ENCODE measurements at regions not wholly inside any gene's neighbourhood (a gene's known extent, or its start where the extent isn't known, plus 50 kb on each side); places are given as distances from the start of the nearest gene placed in this dataset.

DNA sequence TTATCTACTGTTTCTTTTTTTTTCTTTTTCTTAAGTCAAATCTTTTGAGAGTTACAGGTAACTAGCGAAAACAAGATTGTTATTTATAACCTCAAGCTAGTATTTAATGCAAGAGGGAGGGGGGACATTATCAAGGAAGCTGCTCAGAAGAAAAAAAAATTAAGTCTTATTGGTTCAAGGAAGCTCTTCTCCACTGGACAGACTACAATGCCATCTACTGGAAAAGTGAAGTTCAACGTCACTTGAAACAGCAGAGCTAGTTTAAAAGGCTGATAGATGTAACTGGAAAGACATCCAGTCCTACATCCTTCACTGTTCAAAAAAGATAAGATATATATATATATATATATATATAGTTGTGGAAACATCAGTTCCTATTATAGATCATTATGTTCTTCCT, 418.0 kb upstream of the PSMD7 start:
- DNase-seq: no peak

DNA sequence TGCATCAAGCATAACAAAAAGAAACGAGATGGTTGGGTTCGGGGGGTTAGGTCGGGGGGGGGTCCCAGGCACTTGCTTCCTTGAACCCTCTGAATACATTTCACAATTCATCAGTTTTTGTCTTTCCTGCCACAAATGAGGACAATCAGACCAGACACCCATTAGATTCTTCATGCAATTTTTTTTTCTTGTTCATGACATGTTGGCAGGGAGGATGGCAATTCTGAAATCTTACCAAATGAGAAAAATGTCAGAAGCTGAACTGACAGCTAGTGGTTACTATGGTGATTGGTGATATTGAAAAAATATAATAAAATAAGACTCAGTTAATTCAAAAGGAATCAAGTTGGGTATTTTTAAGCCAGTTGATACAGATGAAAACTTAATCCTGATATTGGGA, 419.5 kb upstream of the PSMD7 start:
- DNase-seq: no peak

- no peak for DNase-seq
These were observed 420.5 kb upstream of the PSMD7 start for GRCh38 chr16:73875996-73876690.

- no peak for DNase-seq
These were observed 422.3 kb upstream of the PSMD7 start for GRCh38 chr16:73874324-73874723.

- DNase-seq: no peak
These were observed 423.0 kb upstream of the PSMD7 start for GRCh38 chr16:73873643-73874042.

- DNase-seq: no peak
These were observed 423.8 kb upstream of the PSMD7 start for GRCh38 chr16:73872856-73873255.

GRCh38 chr16:73871088-73871733, 425.4 kb upstream of the PSMD7 start:
- DNase-seq: no peak

DNA sequence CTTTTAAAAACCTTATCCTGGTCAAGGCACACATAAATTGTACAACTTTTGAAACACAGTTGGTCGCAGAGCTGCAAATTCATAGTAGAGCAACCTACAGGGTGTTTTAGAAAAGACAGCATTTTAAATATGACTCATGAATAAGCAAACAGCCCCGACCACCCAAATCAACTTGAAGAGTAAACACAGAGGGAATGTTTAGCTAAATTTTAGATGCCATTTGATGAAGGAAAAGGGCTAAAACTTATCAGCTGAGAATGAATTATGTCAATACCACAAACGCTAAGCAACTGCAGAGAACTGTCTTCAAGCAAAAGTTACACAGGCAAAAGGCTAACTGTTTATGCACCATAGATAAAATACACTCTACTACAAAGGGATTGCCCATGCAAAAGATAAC, 427.5 kb upstream of the PSMD7 start:
- DNase-seq: no peak

DNA sequence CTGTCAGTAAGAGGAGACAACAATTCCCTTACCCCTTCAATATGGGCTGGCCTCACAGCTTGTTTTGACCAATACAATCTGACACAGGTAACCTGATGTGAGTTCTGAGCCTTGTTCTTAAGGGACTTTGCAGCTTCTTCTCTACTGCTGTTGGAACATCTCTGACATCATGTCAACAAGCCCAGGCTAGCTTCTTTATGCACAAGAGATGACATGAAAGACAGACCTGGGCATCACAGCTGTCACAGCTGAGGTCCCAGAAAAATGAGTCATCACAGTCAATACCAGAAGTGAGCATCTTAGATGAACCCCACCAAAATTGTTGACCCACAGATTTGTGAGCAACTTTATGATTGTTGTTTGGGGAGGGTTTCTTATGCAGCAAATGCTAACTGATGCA, 431.7 kb upstream of the PSMD7 start:
- no peak for DNase-seq

GRCh38 chr16:73858326-73858725, 438.3 kb upstream of the PSMD7 start:
- DNase-seq: no peak

GRCh38 chr16:73853968-73854367, 442.6 kb upstream of the PSMD7 start:
- no peak for DNase-seq

DNA sequence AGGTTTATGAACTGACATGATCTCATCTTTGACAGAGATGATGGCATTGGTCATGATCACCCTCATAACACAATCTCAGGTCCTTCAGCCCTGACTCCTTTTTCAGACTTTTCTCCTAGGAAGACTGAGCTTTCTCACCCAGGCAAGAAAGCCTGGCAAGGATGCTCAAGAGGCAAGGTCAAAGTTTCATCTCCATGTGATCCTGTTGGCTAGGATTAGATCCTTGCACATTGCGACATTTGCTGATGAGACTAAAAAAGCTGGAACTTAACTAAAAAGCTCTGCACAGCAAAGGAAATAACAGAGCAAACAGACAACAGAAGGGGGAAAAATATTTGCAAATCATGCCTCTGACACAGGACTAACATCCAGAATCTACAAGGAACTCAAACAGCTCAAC, 444.1 kb upstream of the PSMD7 start:
- no peak for DNase-seq

DNA sequence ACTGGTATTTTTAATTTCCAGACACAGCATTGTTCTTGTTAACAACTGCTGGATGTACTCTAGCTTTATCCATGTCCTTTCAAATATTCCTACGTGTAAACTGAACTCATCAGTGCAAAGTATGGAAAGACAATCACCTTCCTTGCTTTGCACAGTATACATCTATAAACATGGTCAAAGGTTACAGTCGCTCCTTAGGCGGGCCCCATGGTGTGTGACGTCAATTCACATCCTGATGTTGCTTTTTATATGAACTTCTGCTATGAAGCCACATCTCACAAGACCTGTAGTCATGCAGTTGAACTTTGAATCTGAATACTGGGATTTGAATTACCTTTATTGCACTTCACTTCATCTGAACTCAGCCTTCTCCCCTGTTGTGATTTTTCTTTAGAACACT, 447.6 kb upstream of the PSMD7 start:
- DNase-seq: no peak

DNA sequence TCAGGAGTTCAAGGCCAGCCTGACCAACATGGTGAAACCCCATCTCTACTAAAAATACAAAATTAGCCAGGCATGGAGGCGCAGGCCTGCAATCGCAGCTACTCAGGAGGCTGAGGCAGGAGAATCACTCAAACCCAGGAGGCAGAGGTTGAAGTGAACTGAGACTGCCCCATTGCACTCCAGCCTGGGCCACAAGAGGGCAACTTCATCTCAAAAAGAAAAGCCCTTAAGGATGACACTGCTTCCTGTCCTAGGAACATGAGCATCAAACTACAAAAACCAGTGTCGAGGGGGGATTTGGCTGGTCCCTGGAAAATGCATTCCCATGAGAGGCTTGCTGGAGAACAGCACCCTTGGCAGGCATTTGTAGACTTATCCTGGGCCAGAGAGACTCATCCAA, 449.5 kb upstream of the PSMD7 start:
- no peak for DNase-seq

- DNase-seq: no peak
These were observed 450.3 kb upstream of the PSMD7 start for GRCh38 chr16:73846356-73846755.

GRCh38 chr16:73846007-73846330, 450.6 kb upstream of the PSMD7 start:
- no peak for DNase-seq

- DNase-seq: no peak
These were observed 451.2 kb upstream of the PSMD7 start for GRCh38 chr16:73845238-73846006.

DNA sequence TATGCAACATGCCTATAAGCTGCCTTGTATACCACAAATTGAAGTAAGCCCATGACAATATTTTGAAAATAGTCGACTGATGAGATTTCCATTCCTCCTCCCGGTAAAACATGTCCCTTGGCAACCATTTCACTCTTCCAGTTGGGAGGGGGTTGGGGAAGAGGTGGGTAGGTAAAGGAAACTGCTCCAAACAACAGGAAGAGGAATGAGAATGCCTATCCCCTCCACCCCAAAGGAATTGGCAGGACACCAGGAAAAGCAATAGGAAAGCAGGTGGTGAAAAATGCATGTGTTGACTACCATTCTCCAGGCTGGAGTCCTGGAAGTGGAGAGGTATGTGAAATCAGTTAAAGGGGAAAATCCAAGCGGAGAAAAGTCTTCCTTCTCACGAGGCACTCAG, 455.9 kb upstream of the PSMD7 start:
- no peak for DNase-seq

DNA sequence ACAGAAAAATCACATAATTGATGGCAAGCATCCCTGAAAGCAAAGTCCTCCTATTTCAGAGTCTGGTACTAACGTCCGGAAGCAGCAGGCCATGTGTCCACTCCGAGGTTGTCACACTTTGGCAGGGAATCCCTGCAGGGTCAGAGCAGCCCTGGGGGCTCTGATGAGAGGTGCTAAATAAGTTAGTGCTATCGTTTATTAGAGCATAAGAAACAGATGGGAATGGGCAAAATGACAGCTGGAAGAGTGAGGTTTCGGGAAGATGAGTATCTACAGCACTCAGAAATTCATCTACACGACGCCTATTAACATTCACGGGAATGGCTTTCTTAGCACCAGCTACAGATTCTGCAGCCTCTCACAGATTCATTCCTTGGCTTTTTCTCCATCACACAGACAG, 465.4 kb upstream of the PSMD7 start:
- no peak for DNase-seq

DNA sequence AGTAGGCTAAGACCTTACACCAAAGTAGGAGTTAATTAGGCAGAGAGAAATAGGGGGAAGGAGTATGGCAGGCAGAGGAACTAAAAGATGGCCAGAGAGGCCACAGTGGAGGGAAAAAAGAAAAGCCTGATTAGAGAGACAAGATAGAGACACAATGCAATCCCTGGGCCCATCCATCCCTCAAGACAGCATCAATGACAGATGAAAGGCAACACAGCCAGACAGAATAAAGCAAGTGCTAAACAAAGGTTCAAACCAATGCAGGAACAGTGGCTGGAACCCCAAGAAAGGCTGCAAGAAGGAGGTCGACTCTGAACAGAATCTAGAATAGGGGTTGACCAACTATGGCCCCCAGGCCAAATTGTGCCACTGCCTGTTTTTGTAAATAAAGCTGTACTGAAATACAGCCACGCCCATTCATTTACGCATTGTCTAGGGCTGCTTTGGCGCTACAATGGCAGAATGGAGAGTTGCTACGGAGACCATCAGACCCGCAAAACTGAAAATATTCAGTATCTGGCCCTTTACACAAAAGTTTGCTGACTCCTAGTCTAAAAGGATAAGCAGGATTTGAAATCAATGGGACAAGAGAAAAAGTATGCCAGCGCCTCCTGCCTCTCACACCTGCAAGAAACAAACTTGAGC, 473.3 kb upstream of the PSMD7 start:
- no peak for DNase-seq

- no peak for DNase-seq
These were observed 478.9 kb upstream of the PSMD7 start for GRCh38 chr16:73817526-73818324.

GRCh38 chr16:73813527-73813926, 483.1 kb upstream of the PSMD7 start:
- DNase-seq: peak; percentile 48

GRCh38 chr16:73804456-73804855, 492.2 kb upstream of the PSMD7 start:
- no peak for DNase-seq

Data from right forelimb (tissue), 1 donor.